ENCODE measurements at regions not wholly inside any gene's neighbourhood (a gene's known extent, or its start where the extent isn't known, plus 50 kb on each side); places are given as distances from the start of the nearest gene placed in this dataset.

DNA sequence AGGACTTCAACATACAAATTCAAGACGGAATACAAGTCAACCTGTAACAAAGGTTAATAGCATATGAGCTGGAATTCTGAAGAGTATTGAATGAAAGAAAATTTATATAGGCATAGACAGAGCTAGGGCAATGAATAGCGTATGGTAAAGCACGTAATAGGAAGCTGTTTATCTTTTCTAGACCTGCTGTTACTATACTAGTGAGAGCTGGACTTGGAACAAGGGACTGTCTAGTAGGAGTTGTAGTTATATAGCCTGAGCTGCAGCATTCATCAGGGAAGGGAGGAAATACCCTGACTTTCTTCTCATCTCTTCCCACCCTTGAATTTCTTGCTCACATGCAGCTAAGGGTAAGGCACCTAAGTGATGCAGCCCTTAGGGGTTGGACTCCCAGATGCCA lies 67.5 kb upstream of the PRLR start:
- TF ChIP-seq EZH2 (IDR thresholded peaks at IDR 0.05) (no peak), POLR2AphosphoS5 (IDR thresholded peaks at IDR 0.05; ENCODE audit: borderline replicate concordance, low read depth, low read length) (no peak), FOXP2 (optimal IDR thresholded peaks at IDR 0.05; ENCODE audit: control extremely low read depth, extremely low read length, insufficient read depth) (no peak)
